H1 (cell line): ENCODE measurements at regions not wholly inside any gene's neighbourhood (a gene's known extent, or its start where the extent isn't known, plus 50 kb on each side); places are given as distances from the start of the nearest gene placed in this dataset.

Experiments
- CTCF ChIA-PET: fragments of 300-600 bp; sonication (Branson Sonifier 250); formaldehyde crosslinking; loops from one replicate; lab custom pipeline; 2021; ENCODE audit not compliant: partially characterized antibody; lab: Charles Lee
- POLR2A ChIA-PET: fragments of 300-600 bp; sonication (Branson Sonifier 250); formaldehyde crosslinking; loops from one replicate; lab custom pipeline; 2021; ENCODE audit warnings: inconsistent platforms; ENCODE audit not compliant: partially characterized antibody; lab: Charles Lee
- DNase-seq, 2 experiments: peaks; one replicate each; pipeline versions ENCODE4 v3.0.0 to v3.0.0-alpha.2; 2010 to 2022; ENCODE audit warnings: low spot score in 2 of 2, low read depth in 1 of 2, mixed read lengths in 1 of 2
- FAIRE-seq: peaks from 2 replicates; lab custom pipeline; 2011; peaks lifted over from hg19 to GRCh38; lab: Jason Lieb, UNC
- H2AFZ ChIP-seq: 2 replicates; pipeline ENCODE4 v1.8.1; 2012; ENCODE audit warnings: low read length, inconsistent platforms
- H2AK5ac ChIP-seq: 2 replicates; pipeline ENCODE4 v1.6.1; 2013; ENCODE audit warnings: low read depth, low read length
- H2BK120ac ChIP-seq: replicated peaks from 2 replicates; pipeline ENCODE3; 2013; ENCODE audit warnings: low read depth, low read length, inconsistent platforms
- H2BK12ac ChIP-seq: 2 replicates; pipeline ENCODE4 v1.6.1; 2013; ENCODE audit warnings: low read depth, low read length
- H2BK15ac ChIP-seq: 2 replicates; pipeline ENCODE4 v1.6.1; 2013; ENCODE audit warnings: low read length
- H2BK20ac ChIP-seq: 2 replicates; pipeline ENCODE4 v1.6.1; 2013; ENCODE audit warnings: low read length
- H2BK5ac ChIP-seq: 2 replicates; pipeline ENCODE4 v1.6.1; 2013; ENCODE audit warnings: low read depth, low read length
- H3K14ac ChIP-seq: 2 replicates; pipeline ENCODE4 v1.6.1; 2013; ENCODE audit warnings: inconsistent platforms; ENCODE audit not compliant: insufficient read length
- H3K18ac ChIP-seq: 2 replicates; pipeline ENCODE4 v1.6.1; 2013; ENCODE audit warnings: low read length; ENCODE audit errors: extremely low read depth
- H3K23ac ChIP-seq: 2 replicates; pipeline ENCODE4 v1.6.1; 2013; ENCODE audit warnings: inconsistent platforms; ENCODE audit not compliant: insufficient read length
- H3K23me2 ChIP-seq: 2 replicates; pipeline ENCODE4 v1.6.1; 2013; ENCODE audit warnings: low read depth, low read length
- H3K27ac ChIP-seq: 2 replicates; pipeline ENCODE4 v1.6.1; 2011; ENCODE audit warnings: low read depth, low read length, inconsistent platforms
- H3K27me3 ChIP-seq, 4 experiments: replicated peaks in 1 of 4; 1 replicate in 1 of 4; 2 replicates in 3 of 4; pipeline versions ENCODE4 v1.6.1 to v1.8.1; 2011 to 2013; ENCODE audit warnings: low read length in 3 of 4, mild to moderate bottlenecking in 3 of 4, inconsistent platforms in 2 of 4, mixed read lengths in 2 of 4, moderate library complexity in 1 of 4; ENCODE audit not compliant: control insufficient read depth in 3 of 4, insufficient read depth in 3 of 4; ENCODE audit errors: extremely low read depth in 1 of 4
- H3K36me3 ChIP-seq, 4 experiments: 2 replicates each; pipeline versions ENCODE4 v1.6.1 to v1.8.1; 2011 to 2013; ENCODE audit warnings: mild to moderate bottlenecking in 4 of 4, low read length in 3 of 4, moderate library complexity in 2 of 4, control low read depth in 1 of 4, inconsistent platforms in 1 of 4; ENCODE audit not compliant: insufficient read depth in 4 of 4, control insufficient read depth in 2 of 4
- H3K4ac ChIP-seq: replicated peaks from 2 replicates; pipeline ENCODE3; 2013; ENCODE audit warnings: low read length, low read depth, mixed read lengths, inconsistent platforms; ENCODE audit not compliant: insufficient read length
- H3K4me1 ChIP-seq, 4 experiments: replicated peaks in 1 of 4; 1 replicate in 1 of 4; 2 replicates in 3 of 4; pipeline versions ENCODE4 v1.6.1 to v1.8.1; 2011 to 2013; ENCODE audit warnings: low read length in 3 of 4, inconsistent platforms in 2 of 4, mixed read lengths in 1 of 4; ENCODE audit not compliant: insufficient read depth in 4 of 4, control insufficient read depth in 3 of 4
- H3K4me2 ChIP-seq, 2 experiments: 2 replicates each; pipeline versions ENCODE4 v1.6.1 to v1.8.1; 2011 to 2013; ENCODE audit warnings: low read depth in 2 of 2, low read length in 2 of 2, control low read depth in 1 of 2, inconsistent platforms in 1 of 2, mild to moderate bottlenecking in 1 of 2; ENCODE audit not compliant: insufficient read depth in 1 of 2
- H3K4me3 ChIP-seq, 4 experiments: fragments of 200-600, 300-600 bp in 1 of 4; sonication (generic), shearing (Covaris generic), sonication (Bioruptor Twin) in 1 of 4; 2 replicates each; pipeline versions ENCODE4 v1.5.1 to v1.8.1; 2011 to 2016; ENCODE audit warnings: low read length in 4 of 4, low read depth in 3 of 4, control low read depth in 2 of 4, inconsistent platforms in 2 of 4, mild to moderate bottlenecking in 2 of 4, mixed read lengths in 1 of 4, moderate library complexity in 1 of 4; ENCODE audit not compliant: insufficient read depth in 2 of 4; ENCODE audit errors: extremely low read depth in 1 of 4
- H3K56ac ChIP-seq: replicated peaks from 2 replicates; pipeline ENCODE3; 2013; ENCODE audit warnings: low read depth, mild to moderate bottlenecking, mixed read lengths, low read length, inconsistent platforms; ENCODE audit not compliant: insufficient read length
- H3K79me1 ChIP-seq: 2 replicates; pipeline ENCODE4 v1.6.1; 2013; ENCODE audit warnings: low read depth, low read length, control low read depth
- H3K79me2 ChIP-seq, 2 experiments: 2 replicates each; pipeline versions ENCODE4 v1.6.1 to v1.8.1; 2012 to 2013; ENCODE audit warnings: low read length in 2 of 2, mild to moderate bottlenecking in 2 of 2, inconsistent platforms in 1 of 2; ENCODE audit not compliant: insufficient read depth in 2 of 2, control insufficient read depth in 1 of 2
- H3K9ac ChIP-seq, 4 experiments: replicated peaks in 1 of 4; 1 replicate in 1 of 4; 2 replicates in 3 of 4; pipeline versions ENCODE4 v1.6.1 to v1.8.1; 2011 to 2013; ENCODE audit warnings: low read depth in 3 of 4, low read length in 3 of 4, control low read depth in 2 of 4, mild to moderate bottlenecking in 2 of 4, moderate library complexity in 2 of 4, inconsistent platforms in 1 of 4; ENCODE audit errors: extremely low read depth in 1 of 4
- H3K9me3 ChIP-seq, 2 experiments: 2 replicates each; pipeline versions ENCODE4 v1.6.1 to v1.8.1; 2012 to 2013; ENCODE audit warnings: mild to moderate bottlenecking in 2 of 2, moderate library complexity in 2 of 2, control low read depth in 1 of 2, inconsistent platforms in 1 of 2, low read depth in 1 of 2, low read length in 1 of 2, mixed read lengths in 1 of 2; ENCODE audit not compliant: insufficient read depth in 2 of 2
- H4K20me1 ChIP-seq, 2 experiments: replicated peaks in 1 of 2; 2 replicates each; pipeline versions ENCODE3 to v1.8.1; 2011 to 2013; ENCODE audit warnings: inconsistent platforms in 2 of 2, low read length in 2 of 2, mild to moderate bottlenecking in 1 of 2; ENCODE audit not compliant: insufficient read depth in 2 of 2, control insufficient read depth in 1 of 2
- H4K5ac ChIP-seq: 2 replicates; pipeline ENCODE4 v1.6.1; 2013; ENCODE audit warnings: low read length, low read depth, mixed read lengths, inconsistent platforms; ENCODE audit not compliant: insufficient read length
- H4K8ac ChIP-seq: 2 replicates; pipeline ENCODE4 v1.8.0; 2013; ENCODE audit warnings: mild to moderate bottlenecking, moderate library complexity, low read length, inconsistent platforms; ENCODE audit not compliant: insufficient read depth; ENCODE audit errors: extremely low read depth
- H4K91ac ChIP-seq: replicated peaks from 2 replicates; pipeline ENCODE3; 2013; ENCODE audit warnings: low read length, mixed read lengths, inconsistent platforms; ENCODE audit not compliant: insufficient read length
- HDAC2 ChIP-seq, 2 experiments: fragments of 300-600 bp in 1 of 2; sonication (generic) in 1 of 2; IDR thresholded peaks; 2 replicates each; pipeline ENCODE4 v1.6.1; 2011 to 2012; ENCODE audit warnings: low read depth in 2 of 2, low read length in 2 of 2, mild to moderate bottlenecking in 2 of 2, moderate library complexity in 2 of 2, borderline replicate concordance in 1 of 2, inconsistent platforms in 1 of 2
- RBBP5 ChIP-seq: IDR thresholded peaks from 2 replicates; pipeline ENCODE4 v1.7.1; 2012; ENCODE audit warnings: low read depth, mild to moderate bottlenecking, inconsistent platforms, low read length, moderate library complexity, borderline replicate concordance
- SUZ12 ChIP-seq: fragments of 200-600 bp; sonication (generic); IDR thresholded peaks from 2 replicates; pipeline ENCODE4 v1.6.1; 2012; ENCODE audit warnings: mild to moderate bottlenecking, inconsistent platforms, low read length, moderate library complexity, mixed read lengths
- TAF1 ChIP-seq: IDR thresholded peaks from 2 replicates; pipeline ENCODE4 v1.6.1; 2011; ENCODE audit warnings: mild to moderate bottlenecking, low read depth, low read length
- WGBS, 2 experiments: shearing (Covaris generic) in 1 of 2; methylation state at CpG; one replicate each; pipeline versions ENCODE4 v1.1.6 to v1.1.7; 2013 to 2015; ENCODE audit warnings: low lambda C conversion rate in 2 of 2, mixed read lengths in 2 of 2, inconsistent platforms in 1 of 2, low coverage in 1 of 2, missing lambda C conversion rate in 1 of 2; ENCODE audit not compliant: insufficient replicate concordance in 2 of 2, insufficient coverage in 1 of 2, insufficient read length in 1 of 2; ENCODE audit errors: extremely low coverage in 1 of 2, missing lambda C conversion rate in 1 of 2; 5-methylcytosine and 5-hydroxymethylcytosine counted together

DNA sequence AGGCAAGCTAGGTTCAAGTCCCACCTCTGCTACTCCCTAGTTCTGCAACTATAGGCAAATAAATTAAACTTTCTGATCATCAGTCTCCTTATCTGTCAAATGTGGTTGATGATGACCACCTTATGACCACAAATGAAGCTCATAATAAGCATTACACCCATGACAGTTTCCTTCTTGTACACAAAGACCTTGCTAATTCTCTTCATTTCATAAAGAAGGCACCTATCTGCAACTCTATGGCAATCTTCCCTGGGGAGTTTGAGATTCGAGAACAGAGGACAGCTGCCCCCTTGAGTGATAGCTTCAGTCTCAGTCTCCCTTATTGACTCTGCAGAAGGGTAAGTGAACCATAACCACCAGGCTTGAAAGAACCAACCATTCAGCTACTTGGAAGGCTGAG lies 503.1 kb upstream of the DAB1 start:
- Histone ChIP-seq H3K27ac (no peak overlapping the region), H4K20me1 (no peaks in the 10 kb centered on the region), H4K91ac (no peak overlapping the region), H3K79me1 (no peaks in the 10 kb centered on the region), H2BK120ac (no peak overlapping the region), H3K36me3 (no peaks in the 10 kb centered on the region), H3K23me2 (no peaks in the 10 kb centered on the region), H2BK20ac (no peak overlapping the region), H4K8ac (no peak overlapping the region), H3K14ac (no peak overlapping the region), H3K18ac (no peak overlapping the region), H3K4me1 (peaks cover 0 to 9% (median 1%) of the 10 kb centered on the region in 4 experiments; a peak in 2 of 7 replicates), H3K23ac (no peak overlapping the region), H2BK12ac (no peak overlapping the region), H2AK5ac (no peak overlapping the region), H2BK15ac (no peak overlapping the region), H3K4ac (no peak overlapping the region), H3K56ac (no peak overlapping the region), H4K5ac (no peak overlapping the region), H3K4me3 (no peak overlapping the region), H3K9me3 (no peaks in the 10 kb centered on the region), H2AFZ (no peak overlapping the region), H3K4me2 (peak overlapping the region in 1 of 2 experiments; percentile 35; a peak in 1 of 4 replicates), H3K79me2 (no peaks in the 10 kb centered on the region), H3K9ac (peak overlapping the region in 1 of 4 experiments; percentile 46; a peak in 1 of 7 replicates), H3K27me3 (no peaks in the 10 kb centered on the region), H2BK5ac (no peak overlapping the region)
- FAIRE-seq (no peak), DNase-seq (no peak)
- ChIA-PET POLR2A (no interaction called here), CTCF (interaction anchor here (0.6 kb wide), 1 partner anchor 910 kb away, joined by 3 read pairs; no protein-coding TSS in a partner anchor)
- 100% methylated on average over 1 of the region's 1 CpG; no CpG with 5 or more reads in 1 of the 2 experiments for WGBS, 2 experiments
- TF ChIP-seq TAF1, result no peak
- TF ChIP-seq RBBP5, result no peak
- no peak for TF ChIP-seq HDAC2 (IDR thresholded peaks at IDR 0.05; ENCODE audit: borderline replicate concordance in 1 of 2, low read depth in 2 of 2, low read length in 2 of 2)
- no peak for TF ChIP-seq SUZ12
